Activated CD4-positive, alpha-beta T cell treated with anti-CD3 and anti-CD28 coated beads, Interleukin-2, amount 50 U/mL, for 24 hours (primary cell): ENCODE measurements at regions not wholly inside any gene's neighbourhood (a gene's known extent, or its start where the extent isn't known, plus 50 kb on each side); places are given as distances from the start of the nearest gene placed in this dataset.

ENCODE experiments used
- DNase-seq, 2 donors: peaks; one replicate each; pipeline ENCODE4 v3.0.0-alpha.2; 2020; ENCODE audit warnings: low read depth in 1 of 2, low spot score in 1 of 2

GRCh38 chr17:55668312-55668920 lies 54.2 kb downstream of the TMEM100 start:
- no peak for DNase-seq

DNA sequence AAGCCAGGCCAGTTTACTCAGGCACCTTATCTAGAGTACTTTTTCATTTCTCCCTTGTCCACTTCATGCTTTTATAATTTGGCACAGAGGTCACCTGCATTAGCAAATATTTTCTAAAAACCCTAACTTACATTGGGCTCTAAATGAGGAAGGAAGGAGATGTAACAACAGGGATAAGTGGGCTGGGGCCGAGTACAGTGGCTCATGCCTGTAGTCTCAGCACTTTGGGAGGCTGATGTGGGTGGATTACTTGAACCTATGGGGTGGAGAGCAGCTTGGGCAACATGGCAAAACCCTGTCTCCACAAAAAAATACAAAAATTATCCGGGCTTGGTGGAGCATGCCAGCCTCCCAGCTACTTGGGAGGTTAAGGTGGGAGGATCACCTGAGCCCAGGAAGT lies 55.9 kb downstream of the TMEM100 start:
- no peak for DNase-seq

GRCh38 chr17:55664287-55664686 lies 58.4 kb downstream of the TMEM100 start:
- no peak for DNase-seq

DNA sequence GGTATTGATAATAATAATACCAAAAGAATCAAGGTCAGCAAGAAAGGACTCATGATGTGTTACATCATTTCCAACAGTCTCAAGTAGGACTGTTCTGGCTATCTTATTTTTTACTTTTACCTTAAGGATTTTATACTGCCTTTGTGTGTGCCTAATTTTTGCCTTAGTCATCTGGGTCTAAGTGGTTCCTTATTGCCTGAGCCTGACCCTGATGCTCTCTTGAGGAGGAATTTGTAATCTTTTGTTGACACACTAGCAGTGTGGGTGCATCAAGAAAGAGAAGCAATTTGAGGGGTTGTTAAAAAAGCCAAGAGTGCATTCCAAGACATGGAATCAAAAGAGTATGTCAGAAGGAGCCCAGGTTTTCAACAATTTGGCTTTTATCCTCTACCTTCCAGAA lies 59.3 kb downstream of the TMEM100 start:
- no peak for DNase-seq

DNA sequence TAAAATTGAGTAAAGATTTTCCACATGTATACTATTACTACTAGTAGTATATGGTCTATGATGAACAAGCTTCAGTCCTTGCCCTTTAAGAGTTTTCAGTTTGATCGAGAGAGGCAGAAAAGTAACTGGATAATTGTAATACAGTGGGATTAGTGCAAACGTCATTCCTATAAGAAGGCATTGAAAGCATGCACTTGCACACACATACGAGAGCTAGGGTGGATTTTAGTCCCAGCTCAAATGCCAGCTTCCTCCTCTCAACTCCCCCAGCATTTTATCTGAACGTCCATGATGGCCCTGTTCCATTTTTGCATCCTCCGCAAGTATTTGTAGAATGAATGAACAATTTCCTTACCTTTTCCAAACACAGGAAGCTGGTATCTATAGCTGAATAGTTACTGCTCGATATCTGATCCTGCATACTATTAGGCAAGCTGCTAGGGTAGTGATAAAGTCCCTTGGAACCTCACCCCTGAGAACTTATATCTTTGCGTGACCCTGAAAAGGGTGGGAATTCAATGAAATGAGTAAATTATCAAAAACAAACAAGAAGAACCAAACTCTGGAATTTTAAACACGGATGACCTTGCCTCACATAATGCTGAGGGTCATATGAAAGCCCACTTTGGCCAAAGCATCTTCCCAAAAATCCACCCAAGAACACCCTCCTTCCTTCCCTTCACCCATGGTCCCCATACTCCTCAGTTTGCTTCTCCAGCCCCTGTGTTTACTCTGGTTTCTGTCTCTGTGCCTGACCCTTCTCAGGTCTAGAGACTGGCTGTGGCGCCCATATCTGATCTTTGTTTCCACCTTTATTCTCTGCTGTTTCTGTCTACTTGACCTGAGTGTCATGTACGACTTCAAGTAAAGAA lies 60.5 kb downstream of the TMEM100 start:
- DNase-seq, result no peak

DNA sequence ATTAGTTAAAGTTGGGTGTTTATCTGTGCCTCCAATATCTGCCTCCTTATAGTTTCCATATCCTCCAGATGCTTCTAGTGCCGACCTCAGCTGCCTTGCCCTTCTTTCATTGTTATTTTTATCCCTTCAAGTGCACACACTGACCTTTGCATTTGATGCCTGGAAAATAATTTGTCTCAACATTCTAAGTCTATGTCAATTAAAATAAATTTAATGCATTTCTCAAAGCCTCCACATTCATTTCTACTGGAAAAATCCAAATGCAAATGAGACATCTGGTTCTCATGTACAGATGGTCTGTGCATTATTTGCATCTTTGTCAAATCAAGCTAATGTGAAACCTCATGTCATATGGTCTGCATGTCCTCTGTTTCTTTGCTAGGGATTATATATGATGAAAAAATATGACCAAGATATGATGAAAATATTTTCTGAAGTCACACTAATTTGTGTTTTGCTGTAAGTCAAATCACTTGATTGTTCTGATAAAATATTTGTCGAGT lies 61.4 kb downstream of the TMEM100 start:
- no peak for DNase-seq

DNA sequence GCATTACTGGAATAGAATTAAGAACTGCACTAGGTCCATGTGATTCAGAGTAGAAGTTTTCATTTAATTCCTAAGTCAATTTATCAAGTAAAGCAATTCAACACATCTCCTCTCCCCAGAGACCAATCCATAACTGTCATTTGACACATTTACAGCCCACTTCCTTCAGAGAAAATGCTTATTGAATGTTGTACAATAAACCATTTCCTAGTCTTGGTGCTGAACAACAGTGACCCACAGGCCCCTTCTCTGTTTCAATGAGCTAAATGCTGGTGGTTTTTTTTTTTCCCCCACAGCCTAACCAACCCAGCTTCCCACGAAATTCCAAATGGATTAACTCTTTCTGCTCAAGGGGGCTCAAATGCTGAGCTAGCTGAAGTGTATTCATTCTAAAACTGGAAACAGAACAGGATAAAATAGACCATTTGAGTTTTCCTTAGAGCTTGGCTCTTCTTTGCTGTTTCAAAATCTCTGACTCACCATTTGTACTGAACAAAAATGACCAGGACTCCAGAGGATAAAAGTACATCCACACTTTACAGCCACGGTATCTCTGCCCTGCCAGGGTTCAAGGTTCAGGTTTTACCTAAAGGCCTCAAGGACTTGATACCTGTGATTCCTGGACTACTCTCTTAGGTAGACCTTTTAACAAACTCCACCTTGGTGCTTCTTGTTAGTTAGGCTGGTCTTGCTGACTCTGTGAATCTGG lies 62.3 kb downstream of the TMEM100 start:
- DNase-seq, result no peak

- no peak for DNase-seq
Observed at GRCh38 chr17:55659661-55660060, 63.0 kb downstream of the TMEM100 start.

GRCh38 chr17:55655777-55656176 lies 66.9 kb downstream of the TMEM100 start:
- DNase-seq, result no peak

GRCh38 chr17:55654821-55655220 lies 67.8 kb downstream of the TMEM100 start:
- no peak for DNase-seq

DNA sequence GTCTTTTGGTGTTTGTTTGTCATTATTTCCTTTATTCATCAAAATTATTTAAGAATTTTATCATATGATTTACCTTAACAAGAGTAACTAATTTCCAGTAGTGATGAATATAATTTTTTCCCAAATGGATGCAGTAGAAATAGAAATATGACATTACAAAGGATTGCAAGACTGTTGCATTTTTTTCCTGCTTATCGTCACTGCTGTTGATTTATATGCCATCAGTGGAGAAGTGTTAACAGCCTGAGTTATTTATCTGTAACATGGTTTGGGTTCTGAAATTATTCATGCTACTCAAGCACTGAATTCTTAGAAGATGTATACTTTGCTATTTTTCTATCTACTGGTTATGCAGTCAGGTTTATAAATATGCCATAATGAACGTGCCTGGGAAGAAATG lies 68.6 kb downstream of the TMEM100 start:
- no peak for DNase-seq

DNA sequence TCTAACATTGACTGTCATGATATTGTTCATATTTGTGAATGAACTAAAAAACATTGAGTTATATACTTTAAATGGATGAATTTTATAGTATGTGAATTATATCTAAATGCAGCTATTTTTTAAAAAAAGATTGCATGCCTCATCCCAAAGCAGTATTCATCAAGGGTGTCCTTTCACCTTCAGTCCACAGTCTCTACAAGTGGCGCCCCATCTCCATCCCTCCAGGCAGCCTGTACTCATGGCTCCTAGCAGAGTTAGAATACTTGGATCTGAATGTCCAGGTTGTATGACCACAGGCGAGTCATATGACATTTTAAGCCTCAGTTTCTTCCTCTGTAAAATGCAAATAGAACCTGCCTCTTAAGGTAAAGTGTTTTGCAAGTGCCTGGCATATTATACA lies 69.8 kb downstream of the TMEM100 start:
- no peak for DNase-seq

- DNase-seq, result no peak
Observed at GRCh38 chr17:55652114-55652823, 70.4 kb downstream of the TMEM100 start.

- no peak for DNase-seq
Observed at GRCh38 chr17:55649957-55650597, 72.6 kb downstream of the TMEM100 start.

- no peak for DNase-seq
Observed at GRCh38 chr17:55648086-55648485, 74.6 kb downstream of the TMEM100 start.

GRCh38 chr17:55645361-55645760 lies 77.3 kb downstream of the TMEM100 start:
- DNase-seq, result no peak

DNA sequence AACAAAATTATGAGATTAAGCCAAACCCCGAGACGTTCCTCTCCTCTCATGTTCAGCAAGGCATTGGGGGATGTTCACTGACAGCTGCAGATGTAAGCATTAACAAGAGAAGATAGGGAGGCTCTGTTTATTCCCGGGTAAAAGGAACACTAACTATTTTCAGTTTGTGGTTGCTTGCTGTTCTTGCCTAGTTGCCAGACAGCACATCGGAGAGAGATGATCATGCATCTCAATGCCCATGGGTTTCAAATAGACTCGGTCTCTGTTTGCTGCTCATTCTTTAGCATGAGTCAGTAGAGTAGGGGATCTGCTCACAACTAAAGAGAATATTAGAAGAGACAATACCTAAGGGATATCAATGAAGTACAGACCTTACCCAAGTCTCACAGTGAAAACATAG lies 78.3 kb downstream of the TMEM100 start:
- no peak for DNase-seq

DNA sequence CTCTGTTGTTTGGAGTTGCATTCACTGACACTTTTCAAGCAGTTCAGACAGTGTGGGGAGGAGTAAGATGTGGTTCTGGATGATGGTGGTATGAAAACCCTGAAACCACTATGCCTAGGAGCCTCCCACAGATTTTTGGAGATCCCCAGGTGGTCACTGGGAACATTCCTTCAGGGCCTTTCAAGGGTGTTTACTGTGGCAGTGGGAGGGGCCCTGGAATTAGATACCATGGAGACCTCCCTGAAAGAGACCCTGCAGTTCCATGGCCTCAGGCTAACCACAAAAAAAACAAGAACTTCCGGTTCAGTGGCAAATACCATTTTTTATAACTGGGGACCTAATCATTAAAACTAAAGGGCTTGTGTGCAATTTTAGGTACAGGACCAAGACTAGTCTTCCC lies 79.9 kb downstream of the TMEM100 start:
- DNase-seq, result no peak

GRCh38 chr17:55641676-55642081 lies 81.0 kb downstream of the TMEM100 start:
- no peak for DNase-seq

GRCh38 chr17:55639096-55639495 lies 83.6 kb downstream of the TMEM100 start:
- no peak for DNase-seq
